ENCODE measurements at regions not wholly inside any gene's neighbourhood (a gene's known extent, or its start where the extent isn't known, plus 50 kb on each side); places are given as distances from the start of the nearest gene placed in this dataset.
A peak's percentile ranks its signal among the peaks of the same experiment; 100 is the strongest.
"Not testable (repeated sequence)": the region's sequence is repeated elsewhere in the genome, so short reads cannot be mapped to it uniquely, and the experiment has no call there.

- DNase-seq (ENCODE audit: low read depth): no peak
These were observed 118.0 kb downstream of the RFPL4B start for GRCh38 chr6:112464901-112465665.

- DNase-seq (ENCODE audit: low read depth): peak; percentile 71
These were observed 119.4 kb downstream of the RFPL4B start for GRCh38 chr6:112466373-112467151.

- peak; percentile 83 for DNase-seq (ENCODE audit: low read depth)
These were observed 121.2 kb downstream of the RFPL4B start for GRCh38 chr6:112468359-112468758.

DNA sequence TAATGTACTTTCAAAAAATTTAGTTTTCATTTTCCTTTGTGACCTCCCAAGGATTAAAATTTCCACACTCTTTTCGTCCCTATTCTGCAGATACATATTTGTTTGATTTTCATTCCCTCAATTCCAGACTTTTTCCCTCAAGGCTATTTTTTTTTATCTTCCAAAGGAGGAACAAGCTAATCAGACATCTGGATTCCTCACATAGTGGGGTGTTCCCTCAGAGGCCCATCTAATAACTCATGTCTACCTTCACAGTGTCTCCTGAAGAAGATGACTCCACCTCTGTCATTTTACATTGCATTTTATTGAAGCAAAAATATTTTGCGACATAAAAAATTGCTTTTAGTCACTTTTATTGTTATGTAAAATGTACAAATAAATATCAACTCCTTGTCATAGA lies 122.2 kb downstream of the RFPL4B start:
- DNase-seq (ENCODE audit: low read depth): peak; percentile 13

GRCh38 chr6:112470376-112470775 lies 123.2 kb downstream of the RFPL4B start:
- DNase-seq (ENCODE audit: low read depth): no peak

DNA sequence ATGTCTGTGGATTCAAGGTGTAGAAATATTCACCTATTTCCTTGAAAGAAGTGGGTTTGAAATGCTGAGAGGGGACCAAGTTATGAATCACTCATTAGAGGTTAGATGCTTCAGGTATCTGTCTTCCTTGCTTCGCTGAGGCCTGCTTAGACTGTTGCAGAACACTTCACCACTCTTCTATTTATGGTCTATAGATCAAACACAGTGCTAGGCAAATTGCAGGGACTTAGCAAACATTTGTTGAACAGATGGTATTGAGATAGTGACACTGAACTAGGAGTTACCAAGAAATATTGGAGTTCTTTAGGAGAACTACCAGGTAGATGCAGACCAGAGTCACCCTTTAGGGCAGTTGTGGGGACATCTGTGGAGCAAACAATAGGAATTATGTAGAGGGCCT lies 123.8 kb downstream of the RFPL4B start:
- DNase-seq (ENCODE audit: low read depth): no peak

GRCh38 chr6:112475083-112475482 lies 128.0 kb downstream of the RFPL4B start:
- peak; percentile 71 for DNase-seq (ENCODE audit: low read depth)

- DNase-seq (ENCODE audit: low read depth): no peak
These were observed 130.0 kb downstream of the RFPL4B start for GRCh38 chr6:112477125-112477524.

- no peak for DNase-seq (ENCODE audit: low read depth)
These were observed 130.9 kb downstream of the RFPL4B start for GRCh38 chr6:112478036-112478435.

GRCh38 chr6:112479975-112480374 lies 132.8 kb downstream of the RFPL4B start:
- not testable (repeated sequence) for DNase-seq (ENCODE audit: low read depth)

GRCh38 chr6:112480553-112480952 lies 133.4 kb downstream of the RFPL4B start:
- peak; percentile 86 for DNase-seq (ENCODE audit: low read depth)

DNA sequence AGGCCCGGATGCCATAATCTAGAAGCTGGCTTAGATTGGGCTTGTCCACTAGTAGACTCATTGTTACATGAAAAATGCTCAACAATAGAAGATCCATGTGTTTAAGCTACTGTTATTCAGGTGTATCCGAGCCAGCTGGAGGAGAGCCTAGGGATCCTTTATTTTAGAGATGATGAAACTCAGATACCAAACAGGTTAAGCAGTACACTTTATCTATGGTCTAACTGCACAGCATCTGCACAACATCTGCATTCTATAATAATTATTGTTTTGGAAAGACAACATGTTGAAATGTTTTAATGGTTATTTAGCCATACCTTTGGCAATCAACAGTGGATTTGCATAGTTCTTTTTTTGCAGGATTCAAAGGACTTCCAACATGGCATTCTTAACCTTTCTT lies 134.1 kb downstream of the RFPL4B start:
- no peak for DNase-seq (ENCODE audit: low read depth)

DNA sequence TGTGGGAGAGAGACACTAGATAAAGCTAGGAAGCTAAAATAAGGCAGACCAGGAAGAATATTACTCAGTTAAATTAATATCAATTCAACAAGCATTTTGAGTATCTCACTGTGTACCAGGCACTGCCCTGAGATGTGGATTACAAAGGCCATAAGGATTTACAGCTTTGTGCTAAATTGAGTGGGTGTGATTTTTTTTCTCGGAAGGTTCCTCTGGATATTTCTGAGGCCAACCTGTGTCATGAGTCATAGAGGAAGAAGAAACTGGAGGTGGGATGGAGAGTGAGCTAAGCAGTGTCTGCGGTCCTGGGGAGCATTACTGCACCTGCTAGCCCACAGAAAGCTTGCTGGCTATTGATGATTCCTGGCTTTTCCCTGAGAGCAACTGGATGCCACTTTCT lies 135.2 kb downstream of the RFPL4B start:
- DNase-seq (ENCODE audit: low read depth): no peak

- DNase-seq (ENCODE audit: low read depth): no peak
These were observed 138.1 kb downstream of the RFPL4B start for GRCh38 chr6:112485120-112485826.

- peak; percentile 25 for DNase-seq (ENCODE audit: low read depth)
These were observed 138.7 kb downstream of the RFPL4B start for GRCh38 chr6:112485827-112486212.

DNA sequence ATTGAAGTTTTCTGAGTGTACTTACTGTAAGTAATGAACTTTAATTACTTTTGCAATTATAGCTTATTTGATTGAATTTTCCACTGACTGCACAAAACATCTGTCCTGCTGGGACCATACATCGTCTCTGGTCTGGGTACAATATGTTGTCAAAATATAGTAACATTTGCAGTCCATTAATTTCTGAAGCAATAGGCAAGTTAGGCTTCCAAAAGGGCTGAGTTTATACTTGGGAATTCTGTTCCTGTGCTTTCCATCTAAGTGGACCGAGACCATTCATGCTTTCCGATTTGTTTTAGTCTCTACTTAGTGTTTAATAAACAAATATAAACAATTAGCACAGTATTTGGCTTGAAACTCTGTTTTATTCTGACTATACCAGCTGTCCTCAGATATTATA lies 139.3 kb downstream of the RFPL4B start:
- DNase-seq (ENCODE audit: low read depth): no peak

DNA sequence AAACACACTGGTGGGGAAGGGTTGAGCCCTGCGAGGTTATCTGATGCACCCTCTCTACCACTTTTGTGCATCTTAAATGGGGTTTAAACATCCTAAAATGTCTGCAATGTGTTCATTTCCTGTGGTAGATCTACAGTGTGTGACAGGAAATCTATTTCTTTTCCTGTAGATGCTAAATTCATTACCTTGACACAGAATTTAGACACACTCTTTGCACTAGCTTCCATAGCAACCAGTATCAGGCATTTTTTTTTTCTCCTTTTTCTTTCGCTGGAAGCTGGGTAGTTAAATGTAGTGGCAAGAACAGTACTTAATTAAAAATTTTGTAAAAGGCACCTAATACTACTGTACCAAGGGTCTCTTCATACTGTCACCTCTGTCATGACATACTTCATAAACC lies 141.1 kb downstream of the RFPL4B start:
- DNase-seq (ENCODE audit: low read depth): no peak

GRCh38 chr6:112501705-112502104 lies 154.6 kb downstream of the RFPL4B start:
- DNase-seq (ENCODE audit: low read depth): no peak

- peak; percentile 44 for DNase-seq (ENCODE audit: low read depth)
These were observed 155.4 kb downstream of the RFPL4B start for GRCh38 chr6:112502351-112503090.

GRCh38 chr6:112503091-112503596 lies 156.0 kb downstream of the RFPL4B start:
- no peak for DNase-seq (ENCODE audit: low read depth)

GRCh38 chr6:112504621-112505020 lies 157.5 kb downstream of the RFPL4B start:
- no peak for DNase-seq (ENCODE audit: low read depth)

DNA sequence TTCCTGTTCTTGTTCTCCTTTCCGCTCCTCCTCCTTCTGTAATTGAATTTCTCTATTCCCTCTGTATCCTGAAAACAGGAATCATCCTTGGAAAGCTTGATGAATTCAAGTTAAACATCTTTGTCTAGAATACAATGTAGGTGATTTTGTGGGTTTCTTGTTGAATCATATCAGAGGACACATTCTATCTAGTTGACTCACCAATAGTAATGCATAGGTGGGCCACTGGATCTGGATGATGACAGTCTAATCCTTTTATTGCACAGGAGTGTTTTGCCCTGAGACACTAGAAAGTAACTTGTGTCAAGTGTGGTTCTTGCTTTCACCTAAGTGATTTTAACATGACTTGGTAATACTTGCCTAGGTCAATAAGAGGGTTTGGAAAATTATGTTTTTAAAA lies 164.3 kb downstream of the RFPL4B start:
- peak; percentile 49 for DNase-seq (ENCODE audit: low read depth)

Data from ELR (cell line).